Cardiac muscle cell (in vitro differentiated cells and primary cell): ENCODE measurements at regions not wholly inside any gene's neighbourhood (a gene's known extent, or its start where the extent isn't known, plus 50 kb on each side); places are given as distances from the start of the nearest gene placed in this dataset.

ENCODE experiments used
- DNase-seq, 2 donors: peaks; one replicate each; pipeline versions ENCODE4 v3.0.0 to v3.0.0-alpha.2; 2010 to 2017; ENCODE audit warnings: low read depth in 1 of 2, low spot score in 1 of 2
- H3K27ac ChIP-seq: fragments of 200-600 bp; sonication (generic); 2 replicates; pipeline ENCODE4 v1.5.1; 2016
- H3K27me3 ChIP-seq: fragments of 200-600 bp; sonication (generic); 2 replicates; pipeline ENCODE4 v1.6.0; 2016; ENCODE audit warnings: control low read depth
- H3K36me3 ChIP-seq: fragments of 200-600 bp; sonication (generic); 2 replicates; pipeline ENCODE4 v1.5.1; 2016; ENCODE audit warnings: control low read depth
- H3K4me1 ChIP-seq: fragments of 200-600 bp; sonication (generic); 2 replicates; pipeline ENCODE4 v1.8.1; 2017; ENCODE audit warnings: low read depth, mild to moderate bottlenecking, mixed run types
- H3K4me3 ChIP-seq: fragments of 200-600 bp; sonication (generic); 2 replicates; pipeline ENCODE4 v1.5.1; 2016; ENCODE audit warnings: mild to moderate bottlenecking
- H3K9me3 ChIP-seq: fragments of 200-600 bp; sonication (generic); 2 replicates; pipeline ENCODE4 v1.5.1; 2017; ENCODE audit warnings: low read depth, mild to moderate bottlenecking, control low read depth
- CTCF ChIP-seq: IDR thresholded peaks from 2 replicates; pipeline ENCODE4 v1.5.1; 2012; ENCODE audit warnings: low read depth, mild to moderate bottlenecking, low read length

GRCh38 chr6:66897576-66897975, 1190.5 kb upstream of the EYS start:
- no peak overlapping the region for H3K27ac ChIP-seq
- H3K9me3 ChIP-seq = no peaks in the 10 kb centered on the region
- TF ChIP-seq CTCF = no peak
- H3K27me3 ChIP-seq = no peaks in the 10 kb centered on the region
- no peak overlapping the region for H3K4me3 ChIP-seq
- H3K36me3 ChIP-seq = no peaks in the 10 kb centered on the region
- DNase-seq = peak in 1 of 2 donors; percentile 23
- H3K4me1 ChIP-seq = no peaks in the 10 kb centered on the region

GRCh38 chr6:66896415-66896814, 1189.4 kb upstream of the EYS start:
- H3K36me3 ChIP-seq = no peaks in the 10 kb centered on the region
- H3K4me3 ChIP-seq = no peak overlapping the region
- H3K4me1 ChIP-seq = no peaks in the 10 kb centered on the region
- no peaks in the 10 kb centered on the region for H3K9me3 ChIP-seq
- H3K27ac ChIP-seq = no peak overlapping the region
- DNase-seq = no peak
- H3K27me3 ChIP-seq = no peaks in the 10 kb centered on the region
- TF ChIP-seq CTCF = no peak

GRCh38 chr6:66883453-66883852, 1176.4 kb upstream of the EYS start:
- Histone ChIP-seq H3K4me1 (no peaks in the 10 kb centered on the region), H3K27ac (no peak overlapping the region), H3K36me3 (no peaks in the 10 kb centered on the region), H3K9me3 (no peaks in the 10 kb centered on the region), H3K27me3 (no peaks in the 10 kb centered on the region), H3K4me3 (no peak overlapping the region)
- TF ChIP-seq CTCF = no peak
- DNase-seq = no peak

GRCh38 chr6:66866801-66867200, 1159.8 kb upstream of the EYS start:
- H3K36me3 ChIP-seq = no peaks in the 10 kb centered on the region
- no peak for DNase-seq
- H3K27me3 ChIP-seq = no peaks in the 10 kb centered on the region
- no peak overlapping the region for H3K27ac ChIP-seq
- H3K4me1 ChIP-seq = no peaks in the 10 kb centered on the region
- H3K9me3 ChIP-seq = no peaks in the 10 kb centered on the region
- TF ChIP-seq CTCF = no peak
- no peak overlapping the region for H3K4me3 ChIP-seq

GRCh38 chr6:66865771-66866170, 1158.7 kb upstream of the EYS start:
- Histone ChIP-seq H3K4me1 (no peaks in the 10 kb centered on the region), H3K9me3 (no peaks in the 10 kb centered on the region), H3K4me3 (no peak overlapping the region), H3K36me3 (no peaks in the 10 kb centered on the region), H3K27me3 (no peaks in the 10 kb centered on the region), H3K27ac (no peak overlapping the region)
- no peak for TF ChIP-seq CTCF
- no peak for DNase-seq

- no peak for DNase-seq
- Histone ChIP-seq H3K4me3 (no peak overlapping the region), H3K9me3 (no peaks in the 10 kb centered on the region), H3K36me3 (no peaks in the 10 kb centered on the region), H3K27me3 (no peaks in the 10 kb centered on the region), H3K4me1 (no peaks in the 10 kb centered on the region), H3K27ac (no peak overlapping the region)
- no peak for TF ChIP-seq CTCF
These were observed 1154.0 kb upstream of the EYS start for GRCh38 chr6:66861007-66861541.
